HG03097 (cell line): ENCODE measurements at regions not wholly inside any gene's neighbourhood (a gene's known extent, or its start where the extent isn't known, plus 50 kb on each side); places are given as distances from the start of the nearest gene placed in this dataset.

Source experiments
- ATAC-seq: cut with Tn5 transposase; IDR thresholded peaks from one replicate; pipeline ENCODE4 v1.9.1; 2021; ENCODE audit not compliant: unreplicated experiment, low FRiP score

GRCh38 chr21:28230559-28230958, 762.1 kb downstream of the LTN1 start:
- no peak for ATAC-seq

- ATAC-seq = no peak
These were observed 762.9 kb downstream of the LTN1 start for GRCh38 chr21:28229814-28230213.

GRCh38 chr21:28228636-28228995, 764.1 kb downstream of the LTN1 start:
- ATAC-seq = no peak

- ATAC-seq = no peak
These were observed 764.6 kb downstream of the LTN1 start for GRCh38 chr21:28227881-28228635.

- ATAC-seq = no peak
These were observed 766.1 kb downstream of the LTN1 start for GRCh38 chr21:28226563-28226962.

- ATAC-seq = no peak
These were observed 768.4 kb downstream of the LTN1 start for GRCh38 chr21:28224191-28224726.

GRCh38 chr21:28221984-28222383, 770.7 kb downstream of the LTN1 start:
- ATAC-seq = no peak

GRCh38 chr21:28220680-28221079, 772.0 kb downstream of the LTN1 start:
- ATAC-seq = no peak

GRCh38 chr21:28216976-28217523, 775.6 kb downstream of the LTN1 start:
- no peak for ATAC-seq

- no peak for ATAC-seq
These were observed 777.3 kb downstream of the LTN1 start for GRCh38 chr21:28215214-28215954.

GRCh38 chr21:28214786-28215185, 777.9 kb downstream of the LTN1 start:
- no peak for ATAC-seq

GRCh38 chr21:28213261-28213660, 779.4 kb downstream of the LTN1 start:
- no peak for ATAC-seq

- ATAC-seq = no peak
These were observed 780.6 kb downstream of the LTN1 start for GRCh38 chr21:28212061-28212460.

GRCh38 chr21:28207436-28208173, 785.1 kb downstream of the LTN1 start:
- no peak for ATAC-seq

- ATAC-seq = no peak
These were observed 792.0 kb downstream of the LTN1 start for GRCh38 chr21:28200726-28201125.

GRCh38 chr21:28196981-28197380, 795.7 kb downstream of the LTN1 start:
- no peak for ATAC-seq

GRCh38 chr21:28193189-28193588, 799.5 kb downstream of the LTN1 start:
- no peak for ATAC-seq

GRCh38 chr21:28186604-28187003, 806.1 kb downstream of the LTN1 start:
- ATAC-seq = no peak

GRCh38 chr21:28181730-28182129, 810.9 kb downstream of the LTN1 start:
- no peak for ATAC-seq

- no peak for ATAC-seq
These were observed 813.5 kb downstream of the LTN1 start for GRCh38 chr21:28179136-28179535.

GRCh38 chr21:28177124-28177523, 815.6 kb downstream of the LTN1 start:
- ATAC-seq = no peak
